ENCODE measurements at regions not wholly inside any gene's neighbourhood (a gene's known extent, or its start where the extent isn't known, plus 50 kb on each side); places are given as distances from the start of the nearest gene placed in this dataset.

- TF ChIP-seq POLR2AphosphoS5 (IDR thresholded peaks at IDR 0.05; ENCODE audit: borderline replicate concordance, low read depth, low read length): no peak
- no peak for TF ChIP-seq EZH2 (IDR thresholded peaks at IDR 0.05)
- TF ChIP-seq FOXP2 (optimal IDR thresholded peaks at IDR 0.05; ENCODE audit: control extremely low read depth, extremely low read length, insufficient read depth): no peak
Measured at GRCh38 chr2:22282220-22282619, 1102.8 kb upstream of the KLHL29 start.

All from SK-N-MC (cell line).